HEK293 (cell line): ENCODE measurements at regions not wholly inside any gene's neighbourhood (a gene's known extent, or its start where the extent isn't known, plus 50 kb on each side); places are given as distances from the start of the nearest gene placed in this dataset.

Experiments
- ATF2 ChIP-seq: fragments of 450-650 bp; formaldehyde crosslinking; IDR thresholded peaks from 2 replicates; pipeline ENCODE4 v1.5.1; 2016; ENCODE audit warnings: missing biosample characterization, missing genetic modification characterization, low read depth
- CTCF ChIP-seq: fragments of 450-650 bp; formaldehyde crosslinking; IDR thresholded peaks from 2 replicates; pipeline ENCODE4 v1.5.1; 2016; ENCODE audit warnings: missing biosample characterization, missing genetic modification characterization
- TRIM28 ChIP-seq: IDR thresholded peaks from 2 replicates; pipeline ENCODE4 v1.6.1; 2011; ENCODE audit warnings: low read length, control low read depth, borderline replicate concordance
- ZBTB48 ChIP-seq: fragments of 450-650 bp; formaldehyde crosslinking; IDR thresholded peaks from 2 replicates; pipeline ENCODE4 v1.5.1; 2016; ENCODE audit warnings: missing biosample characterization, missing genetic modification characterization
- ZBTB7A ChIP-seq: fragments of 450-650 bp; formaldehyde crosslinking; IDR thresholded peaks from 2 replicates; pipeline ENCODE4 v1.5.1; 2016; ENCODE audit warnings: low read depth, missing biosample characterization, missing genetic modification characterization
- ZBTB8A ChIP-seq: fragments of 450-650 bp; formaldehyde crosslinking; IDR thresholded peaks from 2 replicates; pipeline ENCODE4 v1.5.1; 2016; ENCODE audit warnings: missing biosample characterization, missing genetic modification characterization
- ZNF133 ChIP-seq: fragments of 450-650 bp; formaldehyde crosslinking; IDR thresholded peaks from 2 replicates; pipeline ENCODE4 v1.5.1; 2016; ENCODE audit warnings: missing biosample characterization, missing genetic modification characterization
- ZNF221 ChIP-seq: fragments of 450-650 bp; formaldehyde crosslinking; IDR thresholded peaks from 2 replicates; pipeline ENCODE4 v1.5.1; 2017; ENCODE audit warnings: missing biosample characterization, missing genetic modification characterization, borderline replicate concordance
- ZNF26 ChIP-seq: fragments of 450-650 bp; formaldehyde crosslinking; IDR thresholded peaks from 2 replicates; pipeline ENCODE4 v1.5.1; 2016; ENCODE audit warnings: missing biosample characterization, missing genetic modification characterization
- ZNF626 ChIP-seq: fragments of 450-650 bp; sonication (Bioruptor Pico); formaldehyde crosslinking; IDR thresholded peaks from 2 replicates; pipeline ENCODE4 v1.5.1; 2018; ENCODE audit warnings: missing biosample characterization, missing genetic modification characterization, inconsistent platforms
- ZNF654 ChIP-seq: fragments of 450-650 bp; formaldehyde crosslinking; IDR thresholded peaks from 2 replicates; pipeline ENCODE4 v1.5.1; 2016; ENCODE audit warnings: low read depth, missing biosample characterization, missing genetic modification characterization
- ZNF792 ChIP-seq: fragments of 450-650 bp; formaldehyde crosslinking; IDR thresholded peaks from 2 replicates; pipeline ENCODE4 v1.5.1; 2016; ENCODE audit warnings: missing biosample characterization, missing genetic modification characterization

GRCh38 chr6:163715846-163716245 lies 301.3 kb downstream of the QKI start:
- TF ChIP-seq ZNF133 (tag by site-specific recombination) = no peak
- no peak for TF ChIP-seq ZNF792
- TF ChIP-seq ZBTB48 (tag by site-specific recombination) = no peak
- TF ChIP-seq ATF2 = no peak
- no peak for TF ChIP-seq CTCF (tag by site-specific recombination)
- no peak for TF ChIP-seq ZNF26 (tag by site-specific recombination)
- TF ChIP-seq ZNF654 (tag by site-specific recombination) = no peak
- no peak for TF ChIP-seq ZNF626
- no peak for TF ChIP-seq ZNF221
- TF ChIP-seq ZBTB8A = no peak
- no peak for TF ChIP-seq ZBTB7A (tag by site-specific recombination)
- no peak for TF ChIP-seq TRIM28
